ENCODE measurements at regions not wholly inside any gene's neighbourhood (a gene's known extent, or its start where the extent isn't known, plus 50 kb on each side); places are given as distances from the start of the nearest gene placed in this dataset.

DNA sequence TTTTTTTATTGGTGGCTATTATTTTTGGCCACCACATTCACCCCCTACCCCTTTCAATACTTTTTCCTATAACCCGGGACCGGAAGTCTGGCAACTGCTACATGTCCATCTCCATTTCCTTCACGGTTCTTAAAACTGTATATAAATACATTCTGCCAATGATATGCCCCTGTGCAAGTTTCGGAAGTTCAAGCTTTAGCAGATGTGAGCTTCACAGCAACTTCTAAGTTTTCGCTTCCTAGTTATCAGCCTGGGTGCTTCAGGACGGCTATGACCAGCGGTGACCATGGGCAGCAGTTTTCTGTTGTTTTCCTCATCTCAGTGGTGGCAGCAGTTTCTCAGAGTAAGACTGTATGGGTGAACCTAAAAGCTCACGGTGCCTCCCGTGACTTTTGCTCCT, 153.5 kb upstream of the NFE2L3 start:
- TF ChIP-seq ZFP36 (IDR thresholded peaks at IDR 0.05; ENCODE audit: borderline replicate concordance, partially characterized antibody) (no peak), EHF (CRISPR knock-in tag; IDR thresholded peaks at IDR 0.05) (no peak), HOXA7 (CRISPR knock-in tag; IDR thresholded peaks at IDR 0.05) (no peak), CHD4 (IDR thresholded peaks at IDR 0.05; ENCODE audit: borderline replicate concordance) (no peak), NFE2L2 (conservative IDR thresholded peaks at IDR 0.05; ENCODE audit: low read length) (no peak), NPAS2 (CRISPR knock-in tag; IDR thresholded peaks at IDR 0.05; ENCODE audit: borderline replicate concordance) (no peak), HOXB5 (CRISPR knock-in tag; IDR thresholded peaks at IDR 0.05) (no peak)
- TF ChIP-seq, protein P1, sequence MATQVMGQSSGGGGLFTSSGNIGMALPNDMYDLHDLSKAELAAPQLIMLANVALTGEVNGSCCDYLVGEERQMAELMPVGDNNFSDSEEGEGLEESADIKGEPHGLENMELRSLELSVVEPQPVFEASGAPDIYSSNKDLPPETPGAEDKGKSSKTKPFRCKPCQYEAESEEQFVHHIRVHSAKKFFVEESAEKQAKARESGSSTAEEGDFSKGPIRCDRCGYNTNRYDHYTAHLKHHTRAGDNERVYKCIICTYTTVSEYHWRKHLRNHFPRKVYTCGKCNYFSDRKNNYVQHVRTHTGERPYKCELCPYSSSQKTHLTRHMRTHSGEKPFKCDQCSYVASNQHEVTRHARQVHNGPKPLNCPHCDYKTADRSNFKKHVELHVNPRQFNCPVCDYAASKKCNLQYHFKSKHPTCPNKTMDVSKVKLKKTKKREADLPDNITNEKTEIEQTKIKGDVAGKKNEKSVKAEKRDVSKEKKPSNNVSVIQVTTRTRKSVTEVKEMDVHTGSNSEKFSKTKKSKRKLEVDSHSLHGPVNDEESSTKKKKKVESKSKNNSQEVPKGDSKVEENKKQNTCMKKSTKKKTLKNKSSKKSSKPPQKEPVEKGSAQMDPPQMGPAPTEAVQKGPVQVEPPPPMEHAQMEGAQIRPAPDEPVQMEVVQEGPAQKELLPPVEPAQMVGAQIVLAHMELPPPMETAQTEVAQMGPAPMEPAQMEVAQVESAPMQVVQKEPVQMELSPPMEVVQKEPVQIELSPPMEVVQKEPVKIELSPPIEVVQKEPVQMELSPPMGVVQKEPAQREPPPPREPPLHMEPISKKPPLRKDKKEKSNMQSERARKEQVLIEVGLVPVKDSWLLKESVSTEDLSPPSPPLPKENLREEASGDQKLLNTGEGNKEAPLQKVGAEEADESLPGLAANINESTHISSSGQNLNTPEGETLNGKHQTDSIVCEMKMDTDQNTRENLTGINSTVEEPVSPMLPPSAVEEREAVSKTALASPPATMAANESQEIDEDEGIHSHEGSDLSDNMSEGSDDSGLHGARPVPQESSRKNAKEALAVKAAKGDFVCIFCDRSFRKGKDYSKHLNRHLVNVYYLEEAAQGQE (IDR thresholded peaks at IDR 0.05) = no peak
- TF ChIP-seq, protein P2, sequence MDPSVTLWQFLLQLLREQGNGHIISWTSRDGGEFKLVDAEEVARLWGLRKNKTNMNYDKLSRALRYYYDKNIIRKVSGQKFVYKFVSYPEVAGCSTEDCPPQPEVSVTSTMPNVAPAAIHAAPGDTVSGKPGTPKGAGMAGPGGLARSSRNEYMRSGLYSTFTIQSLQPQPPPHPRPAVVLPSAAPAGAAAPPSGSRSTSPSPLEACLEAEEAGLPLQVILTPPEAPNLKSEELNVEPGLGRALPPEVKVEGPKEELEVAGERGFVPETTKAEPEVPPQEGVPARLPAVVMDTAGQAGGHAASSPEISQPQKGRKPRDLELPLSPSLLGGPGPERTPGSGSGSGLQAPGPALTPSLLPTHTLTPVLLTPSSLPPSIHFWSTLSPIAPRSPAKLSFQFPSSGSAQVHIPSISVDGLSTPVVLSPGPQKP (IDR thresholded peaks at IDR 0.05; ENCODE audit: low read depth, low read length) = no peak
- ChIA-PET POLR2A (no interaction called here), CTCF (interaction anchor here (0.6 to 0.9 kb wide), 2 partner anchors 9 to 64 kb away, joined by 3 read pairs; no protein-coding TSS in a partner anchor)
- Histone ChIP-seq H3K4me1 (no peaks in the 10 kb centered on the region), H3K27ac (no peak overlapping the region), H3K4me3 (no peak overlapping the region), H3K9me3 (no peaks in the 10 kb centered on the region), H3K4me2 (no peak overlapping the region)
- WGBS (ENCODE audit: missing lambda C conversion rate) = 45% methylated on average over 9 of the region's 9 CpGs
- DNase-seq (ENCODE audit: low read depth in 1 of 2, low spot score in 1 of 2) (no peak), FAIRE-seq (no peak), ATAC-seq (no peak)

DNA sequence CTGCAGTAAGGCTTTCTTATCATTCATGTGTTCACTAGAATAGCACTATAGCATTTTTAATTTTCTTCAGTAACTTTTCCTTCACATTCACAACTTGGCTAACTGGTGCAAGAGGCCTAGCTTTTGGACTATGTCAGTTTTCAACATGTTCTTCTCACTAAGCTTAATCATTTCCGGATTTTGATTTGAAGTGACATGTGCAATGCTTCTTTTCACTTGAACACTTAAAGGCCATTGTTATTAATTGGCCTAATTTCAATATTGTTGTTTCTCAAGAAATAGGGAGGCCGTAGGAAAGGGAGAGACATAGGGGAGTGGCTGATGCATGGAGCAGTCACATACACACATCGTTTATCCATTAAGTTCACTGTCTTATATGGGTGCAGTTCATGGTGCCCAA, 151.2 kb upstream of the NFE2L3 start:
- Histone ChIP-seq H3K4me1 (no peaks in the 10 kb centered on the region), H3K27ac (no peak overlapping the region), H3K4me3 (no peak overlapping the region), H3K4me2 (no peak overlapping the region), H3K9me3 (no peaks in the 10 kb centered on the region)
- FAIRE-seq (no peak), DNase-seq (ENCODE audit: low read depth in 1 of 2, low spot score in 1 of 2) (no peak), ATAC-seq (no peak)
- TF ChIP-seq, protein P3, sequence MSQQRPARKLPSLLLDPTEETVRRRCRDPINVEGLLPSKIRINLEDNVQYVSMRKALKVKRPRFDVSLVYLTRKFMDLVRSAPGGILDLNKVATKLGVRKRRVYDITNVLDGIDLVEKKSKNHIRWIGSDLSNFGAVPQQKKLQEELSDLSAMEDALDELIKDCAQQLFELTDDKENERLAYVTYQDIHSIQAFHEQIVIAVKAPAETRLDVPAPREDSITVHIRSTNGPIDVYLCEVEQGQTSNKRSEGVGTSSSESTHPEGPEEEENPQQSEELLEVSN (IDR thresholded peaks at IDR 0.05; ENCODE audit: borderline replicate concordance, low read depth) = no peak
- TF ChIP-seq MAFK (IDR thresholded peaks at IDR 0.05; ENCODE audit: partially characterized antibody) (no peak), FOSB (CRISPR knock-in tag; IDR thresholded peaks at IDR 0.05) (no peak)
- ChIA-PET POLR2A (no interaction called here), CTCF (no interaction called here)
- WGBS (ENCODE audit: missing lambda C conversion rate) = 27% methylated on average over 3 of the region's 3 CpGs

DNA sequence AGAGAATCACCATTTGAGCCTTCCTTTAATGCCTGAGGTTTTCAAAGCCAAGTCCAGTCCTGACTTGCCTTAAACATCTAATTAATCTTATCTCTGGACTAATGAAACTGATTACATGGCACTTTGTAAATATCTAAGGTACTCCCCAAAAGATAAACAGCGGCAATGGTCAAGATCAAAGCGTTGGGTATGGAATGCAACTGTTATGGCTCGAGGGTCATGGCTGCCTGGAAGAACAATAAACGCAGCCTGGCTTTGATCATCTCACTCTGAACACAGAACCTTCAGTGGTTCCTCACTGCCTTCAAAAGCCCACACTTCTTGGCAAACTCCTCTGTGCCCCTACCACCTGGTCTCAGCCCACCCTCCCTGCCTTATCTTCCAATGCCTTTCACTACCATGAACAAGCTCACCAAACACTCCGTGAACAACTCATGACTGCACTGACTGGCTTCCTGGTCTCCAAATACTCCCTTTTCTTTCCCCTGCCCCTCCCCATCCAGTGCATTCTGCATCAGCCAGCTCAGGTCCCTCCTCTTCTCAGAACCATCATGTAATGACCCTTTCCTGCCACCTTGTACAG, 150.2 kb upstream of the NFE2L3 start:
- FAIRE-seq = no peak
- Histone ChIP-seq H3K27ac (no peak overlapping the region), H3K4me3 (no peak overlapping the region), H3K9me3 (no peaks in the 10 kb centered on the region), H3K4me2 (no peak overlapping the region), H3K4me1 (no peaks in the 10 kb centered on the region)
- 45% methylated on average over 5 of the region's 5 CpGs for WGBS (ENCODE audit: missing lambda C conversion rate)
- no peak for DNase-seq (ENCODE audit: low read depth in 1 of 2, low spot score in 1 of 2)
- POLR2A ChIA-PET = no interaction called here
- TF ChIP-seq CEBPB (IDR thresholded peaks at IDR 0.05) (no peak), HOXB5 (CRISPR knock-in tag; IDR thresholded peaks at IDR 0.05) (no peak), ZC3H11A (IDR thresholded peaks at IDR 0.05) (no peak), MAFK (IDR thresholded peaks at IDR 0.05; ENCODE audit: partially characterized antibody) (peak; percentile 4), POLR2A (IDR thresholded peaks at IDR 0.05; ENCODE audit: low read length) (no peak), FOXS1 (CRISPR knock-in tag; IDR thresholded peaks at IDR 0.05) (no peak)
- TF ChIP-seq, protein P4, sequence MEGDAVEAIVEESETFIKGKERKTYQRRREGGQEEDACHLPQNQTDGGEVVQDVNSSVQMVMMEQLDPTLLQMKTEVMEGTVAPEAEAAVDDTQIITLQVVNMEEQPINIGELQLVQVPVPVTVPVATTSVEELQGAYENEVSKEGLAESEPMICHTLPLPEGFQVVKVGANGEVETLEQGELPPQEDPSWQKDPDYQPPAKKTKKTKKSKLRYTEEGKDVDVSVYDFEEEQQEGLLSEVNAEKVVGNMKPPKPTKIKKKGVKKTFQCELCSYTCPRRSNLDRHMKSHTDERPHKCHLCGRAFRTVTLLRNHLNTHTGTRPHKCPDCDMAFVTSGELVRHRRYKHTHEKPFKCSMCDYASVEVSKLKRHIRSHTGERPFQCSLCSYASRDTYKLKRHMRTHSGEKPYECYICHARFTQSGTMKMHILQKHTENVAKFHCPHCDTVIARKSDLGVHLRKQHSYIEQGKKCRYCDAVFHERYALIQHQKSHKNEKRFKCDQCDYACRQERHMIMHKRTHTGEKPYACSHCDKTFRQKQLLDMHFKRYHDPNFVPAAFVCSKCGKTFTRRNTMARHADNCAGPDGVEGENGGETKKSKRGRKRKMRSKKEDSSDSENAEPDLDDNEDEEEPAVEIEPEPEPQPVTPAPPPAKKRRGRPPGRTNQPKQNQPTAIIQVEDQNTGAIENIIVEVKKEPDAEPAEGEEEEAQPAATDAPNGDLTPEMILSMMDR (IDR thresholded peaks at IDR 0.05) = no peak
- no peak for ATAC-seq
- CTCF ChIA-PET = no interaction called here

Data from A549 (cell line).